Stimulated activated CD4-positive, alpha-beta T cell treated with anti-CD3 and anti-CD28 coated beads, Interleukin-2, amount 100 ng/mL, for 24 hours (primary cell): ENCODE measurements at regions not wholly inside any gene's neighbourhood (a gene's known extent, or its start where the extent isn't known, plus 50 kb on each side); places are given as distances from the start of the nearest gene placed in this dataset.
"Not testable (repeated sequence)": the region's sequence is repeated elsewhere in the genome, so short reads cannot be mapped to it uniquely, and the experiment has no call there.

ENCODE experiments used
- DNase-seq, 2 donors: peaks; one replicate each; pipeline ENCODE4 v3.0.0-alpha.2; 2020

GRCh38 chr10:118952493-118953295 lies 76.8 kb upstream of the NANOS1 start:
- no peak for DNase-seq

GRCh38 chr10:118953598-118954393 lies 75.7 kb upstream of the NANOS1 start:
- no peak for DNase-seq

GRCh38 chr10:118955531-118955930 lies 74.0 kb upstream of the NANOS1 start:
- DNase-seq, result no peak

GRCh38 chr10:118955951-118956801 lies 73.3 kb upstream of the NANOS1 start:
- no peak for DNase-seq

- DNase-seq, result no peak
Observed at GRCh38 chr10:118956802-118957442, 72.6 kb upstream of the NANOS1 start.

GRCh38 chr10:118957443-118957825 lies 72.1 kb upstream of the NANOS1 start:
- DNase-seq, result no peak

- DNase-seq, result no peak
Observed at GRCh38 chr10:118957966-118958365, 71.5 kb upstream of the NANOS1 start.

GRCh38 chr10:118958559-118958958 lies 71.0 kb upstream of the NANOS1 start:
- DNase-seq, result no peak

- no peak for DNase-seq
Observed at GRCh38 chr10:118958984-118959925, 70.3 kb upstream of the NANOS1 start.

- DNase-seq, result no peak
Observed at GRCh38 chr10:118960157-118961090, 69.1 kb upstream of the NANOS1 start.

GRCh38 chr10:118961436-118961835 lies 68.1 kb upstream of the NANOS1 start:
- DNase-seq, result no peak

GRCh38 chr10:118962331-118962868 lies 67.1 kb upstream of the NANOS1 start:
- not testable (repeated sequence) for DNase-seq

- DNase-seq, result no peak
Observed at GRCh38 chr10:118963341-118963740, 66.2 kb upstream of the NANOS1 start.

- DNase-seq, result no peak
Observed at GRCh38 chr10:118963933-118964332, 65.6 kb upstream of the NANOS1 start.

GRCh38 chr10:118964476-118964875 lies 65.0 kb upstream of the NANOS1 start:
- DNase-seq, result not testable (repeated sequence)

- no peak for DNase-seq
Observed at GRCh38 chr10:118965096-118965495, 64.4 kb upstream of the NANOS1 start.

GRCh38 chr10:118965645-118966044 lies 63.9 kb upstream of the NANOS1 start:
- DNase-seq, result no peak

- no peak for DNase-seq
Observed at GRCh38 chr10:118966076-118966849, 63.3 kb upstream of the NANOS1 start.

GRCh38 chr10:118966850-118967125 lies 62.7 kb upstream of the NANOS1 start:
- DNase-seq, result no peak
